Activated B cell treated with CpG ODN at 0.5 μM for 24 hours (primary cell): ENCODE measurements at regions not wholly inside any gene's neighbourhood (a gene's known extent, or its start where the extent isn't known, plus 50 kb on each side); places are given as distances from the start of the nearest gene placed in this dataset.

ENCODE experiments used
- ATAC-seq: fragments of 200-7000 bp; cut with Tn5 transposase; one replicate; pipeline ENCODE4 v1.10.0; 2021; ENCODE audit warnings: low read depth, mild to moderate bottlenecking, moderate library complexity
- CTCF ChIA-PET: fragments of 350-600 bp; sonication (Branson Sonifier 250); formaldehyde crosslinking; loops from one replicate; lab custom pipeline; 2021; ENCODE audit warnings: antibody characterized with exemption; lab: Charles Lee
- POLR2A ChIA-PET: fragments of 350-600 bp; sonication (Branson Sonifier 250); formaldehyde crosslinking; loops from one replicate; lab custom pipeline; 2021; ENCODE audit warnings: antibody characterized with exemption; lab: Charles Lee
- DNase-seq: peaks from one replicate; pipeline ENCODE4 v3.0.0; 2022
- H3K27ac Mint-ChIP-seq: one replicate; pipeline ENCODE4 v1.8.0; 2020; ENCODE audit warnings: mixed read lengths
- H3K27me3 Mint-ChIP-seq: one replicate; pipeline ENCODE4 v1.8.0; 2021; ENCODE audit warnings: mixed read lengths
- H3K36me3 Mint-ChIP-seq: one replicate; pipeline ENCODE4 v1.8.0; 2021; ENCODE audit warnings: low read depth, mixed read lengths
- H3K4me1 Mint-ChIP-seq: one replicate; pipeline ENCODE4 v1.8.0; 2021; ENCODE audit warnings: mixed read lengths
- H3K4me3 Mint-ChIP-seq: one replicate; pipeline ENCODE4 v1.8.0; 2020; ENCODE audit warnings: mild to moderate bottlenecking, mixed read lengths
- H3K9me3 Mint-ChIP-seq: one replicate; pipeline ENCODE4 v1.8.0; 2020; ENCODE audit warnings: mixed read lengths
- intact Hi-C: fragments of 100-400 bp; cut with micrococcal nuclease; formaldehyde crosslinking; loops from one replicate; pipeline ENCODE4 v1.15.1; 2024
- TF ChIP-seq, protein P1 (sequence below): fragments of 200-600 bp; IDR thresholded peaks from one replicate; pipeline ENCODE4 v1.8.0; 2022; ENCODE audit warnings: antibody characterized with exemption, mild to moderate bottlenecking

DNA sequence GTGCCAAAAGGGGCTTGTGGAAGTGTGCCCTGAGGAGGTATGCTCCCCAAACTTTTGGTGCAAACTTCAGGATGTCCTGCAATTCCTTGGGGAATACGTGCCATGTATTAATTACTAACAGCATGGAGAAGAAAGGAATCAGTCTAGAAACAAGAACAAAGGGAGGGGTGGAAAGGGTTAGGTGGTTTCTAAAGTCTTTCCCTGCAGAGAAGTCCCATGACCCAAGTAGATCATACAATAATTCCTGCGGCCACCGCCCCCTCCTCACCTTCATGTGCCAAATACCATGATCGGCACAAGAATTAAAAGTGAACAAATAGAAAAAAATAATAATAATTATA, 258.2 kb downstream of the PLPP3 start:
- Mint-ChIP-seq H3K4me3 (no peak overlapping the region), H3K36me3 (no peaks in the 10 kb centered on the region), H3K27me3 (no peaks in the 10 kb centered on the region), H3K27ac (no peak overlapping the region), H3K4me1 (no peaks in the 10 kb centered on the region), H3K9me3 (no peaks in the 10 kb centered on the region)
- no peak for DNase-seq
- CTCF ChIA-PET, result no interaction called here
- POLR2A ChIA-PET, result no interaction called here
- no peak for ATAC-seq
- TF ChIP-seq, protein P1, sequence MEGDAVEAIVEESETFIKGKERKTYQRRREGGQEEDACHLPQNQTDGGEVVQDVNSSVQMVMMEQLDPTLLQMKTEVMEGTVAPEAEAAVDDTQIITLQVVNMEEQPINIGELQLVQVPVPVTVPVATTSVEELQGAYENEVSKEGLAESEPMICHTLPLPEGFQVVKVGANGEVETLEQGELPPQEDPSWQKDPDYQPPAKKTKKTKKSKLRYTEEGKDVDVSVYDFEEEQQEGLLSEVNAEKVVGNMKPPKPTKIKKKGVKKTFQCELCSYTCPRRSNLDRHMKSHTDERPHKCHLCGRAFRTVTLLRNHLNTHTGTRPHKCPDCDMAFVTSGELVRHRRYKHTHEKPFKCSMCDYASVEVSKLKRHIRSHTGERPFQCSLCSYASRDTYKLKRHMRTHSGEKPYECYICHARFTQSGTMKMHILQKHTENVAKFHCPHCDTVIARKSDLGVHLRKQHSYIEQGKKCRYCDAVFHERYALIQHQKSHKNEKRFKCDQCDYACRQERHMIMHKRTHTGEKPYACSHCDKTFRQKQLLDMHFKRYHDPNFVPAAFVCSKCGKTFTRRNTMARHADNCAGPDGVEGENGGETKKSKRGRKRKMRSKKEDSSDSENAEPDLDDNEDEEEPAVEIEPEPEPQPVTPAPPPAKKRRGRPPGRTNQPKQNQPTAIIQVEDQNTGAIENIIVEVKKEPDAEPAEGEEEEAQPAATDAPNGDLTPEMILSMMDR, result no peak
- intact Hi-C loops, result no loop called here

DNA sequence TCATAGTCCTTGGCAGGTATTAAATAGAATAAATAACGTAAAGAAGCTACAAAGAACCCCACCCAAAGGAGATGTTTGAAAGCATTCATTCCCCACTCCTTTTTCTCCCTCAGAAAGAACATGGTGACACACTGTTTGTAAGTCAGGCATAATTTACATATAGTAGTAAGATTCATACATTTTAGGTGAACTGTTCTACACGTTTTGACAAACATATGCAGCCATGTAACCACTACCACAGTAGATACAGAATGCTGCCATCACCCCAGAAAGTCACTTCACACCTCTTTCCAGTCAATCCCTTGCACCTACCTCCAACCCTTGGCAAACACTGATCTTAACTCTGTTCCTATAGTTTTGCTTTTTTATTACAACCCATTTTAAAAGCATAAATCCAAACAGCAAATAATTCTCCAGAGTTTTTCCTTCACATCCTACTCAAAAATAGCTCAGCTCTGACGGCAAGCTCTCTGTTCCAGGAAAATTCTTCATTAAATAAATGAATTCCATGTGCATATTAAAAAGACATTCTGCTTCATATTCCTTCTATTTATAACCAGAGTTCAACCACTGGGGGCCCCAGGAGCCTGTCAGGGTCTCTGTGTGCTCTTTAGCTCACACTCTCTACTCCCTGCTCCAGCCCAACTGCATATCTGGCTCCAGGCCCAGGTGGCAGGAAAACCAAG, 258.8 kb downstream of the PLPP3 start:
- Mint-ChIP-seq H3K27ac (no peak overlapping the region), H3K4me1 (no peaks in the 10 kb centered on the region), H3K4me3 (no peak overlapping the region), H3K36me3 (no peaks in the 10 kb centered on the region), H3K27me3 (no peaks in the 10 kb centered on the region), H3K9me3 (no peaks in the 10 kb centered on the region)
- ChIA-PET POLR2A (no interaction called here), CTCF (interaction anchor here (1.5 kb wide), 1 partner anchor 264 kb away, joined by 3 read pairs; no protein-coding TSS in a partner anchor)
- DNase-seq (no peak), ATAC-seq (no peak)
- TF ChIP-seq, protein P1, result no peak
- intact Hi-C loops, result no loop called here

DNA sequence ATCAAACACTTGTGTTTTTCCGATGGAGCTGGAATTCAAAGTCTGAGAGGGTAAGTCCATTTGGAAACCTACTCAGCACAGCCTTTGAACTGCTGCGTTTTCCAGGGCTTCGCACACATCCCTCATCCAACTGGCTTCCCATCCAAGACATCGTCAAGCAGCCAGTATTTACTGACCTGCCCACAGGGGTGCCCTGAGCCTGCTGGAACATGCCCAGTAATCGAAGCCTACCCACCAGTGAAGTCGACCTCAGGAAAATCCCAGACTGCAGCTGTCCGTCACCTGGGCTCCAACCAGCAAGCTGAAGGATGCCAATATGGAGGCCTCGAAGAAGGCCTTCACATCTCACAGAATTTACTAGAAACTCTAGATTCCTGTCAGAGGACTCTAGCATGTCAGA, 261.6 kb downstream of the PLPP3 start:
- H3K36me3 Mint-ChIP-seq, result no peaks in the 10 kb centered on the region
- CTCF ChIA-PET, result no interaction called here
- H3K27ac Mint-ChIP-seq, result no peak overlapping the region
- DNase-seq, result no peak
- POLR2A ChIA-PET, result no interaction called here
- peaks cover 6% of the 10 kb centered on the region for H3K27me3 Mint-ChIP-seq
- no peak for ATAC-seq
- peaks cover 3% of the 10 kb centered on the region for H3K9me3 Mint-ChIP-seq
- intact Hi-C loops, result no loop called here
- no peaks in the 10 kb centered on the region for H3K4me1 Mint-ChIP-seq
- TF ChIP-seq, protein P1, result no peak
- no peak overlapping the region for H3K4me3 Mint-ChIP-seq

DNA sequence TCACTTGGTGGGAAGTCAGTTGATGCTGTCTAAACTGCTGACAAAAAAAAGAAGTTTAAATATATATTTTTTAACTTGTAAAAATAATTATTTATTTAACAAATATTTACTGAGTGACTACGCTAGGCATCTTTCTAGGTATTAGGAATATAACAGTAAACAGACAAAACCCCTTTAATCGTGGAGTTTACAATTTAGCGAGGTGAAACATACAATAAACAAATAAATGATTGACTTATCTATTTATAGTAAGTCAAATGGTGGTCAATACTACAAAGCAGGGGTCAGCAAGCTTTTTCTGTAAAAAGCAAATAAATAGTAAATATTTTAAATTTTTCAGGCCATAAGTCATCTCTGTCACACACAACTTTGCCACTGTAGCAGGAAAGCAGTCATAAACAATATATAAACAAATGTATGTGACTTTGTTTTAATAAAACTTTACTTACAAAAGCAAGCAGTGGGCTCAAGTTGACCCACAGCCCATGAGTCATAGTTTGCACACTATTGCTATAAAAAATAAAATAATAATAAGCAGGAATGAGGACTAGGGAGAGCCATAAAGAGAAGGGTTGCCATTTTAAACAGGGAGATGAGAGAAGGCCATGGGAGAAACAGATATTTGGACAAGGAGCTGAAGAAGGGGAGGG, 263.9 kb downstream of the PLPP3 start:
- POLR2A ChIA-PET, result no interaction called here
- H3K36me3 Mint-ChIP-seq, result no peaks in the 10 kb centered on the region
- TF ChIP-seq, protein P1, result no peak
- peaks cover 3% of the 10 kb centered on the region for H3K9me3 Mint-ChIP-seq
- no peak for DNase-seq
- CTCF ChIA-PET, result no interaction called here
- intact Hi-C loops, result no loop called here
- H3K27ac Mint-ChIP-seq, result no peak overlapping the region
- no peak for ATAC-seq
- no peak overlapping the region for H3K4me3 Mint-ChIP-seq
- H3K27me3 Mint-ChIP-seq, result peaks cover 8% of the 10 kb centered on the region
- no peaks in the 10 kb centered on the region for H3K4me1 Mint-ChIP-seq

DNA sequence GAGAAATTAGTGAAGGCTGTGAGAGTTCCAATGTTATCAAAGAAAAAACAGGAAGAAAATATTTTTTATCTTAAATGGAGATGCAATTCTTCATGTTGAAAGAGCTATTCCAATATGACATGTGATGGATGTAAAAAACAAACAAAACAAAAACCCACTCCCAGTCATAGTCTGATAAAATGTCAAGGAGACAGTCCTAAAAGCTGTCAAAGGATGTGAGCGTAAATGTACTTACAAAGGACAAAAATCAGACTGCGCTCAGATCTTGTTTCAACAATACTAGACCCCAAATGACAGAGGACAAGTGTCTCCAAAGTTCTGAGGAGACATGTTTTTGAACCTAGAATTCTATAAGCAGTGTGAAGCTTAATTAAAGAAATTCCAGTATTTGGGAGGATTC, 265.8 kb downstream of the PLPP3 start:
- peaks cover 8% of the 10 kb centered on the region for H3K27me3 Mint-ChIP-seq
- ATAC-seq (no peak), DNase-seq (no peak)
- H3K27ac Mint-ChIP-seq, result no peak overlapping the region
- TF ChIP-seq, protein P1, result no peak
- intact Hi-C loops, result no loop called here
- no peak overlapping the region for H3K4me3 Mint-ChIP-seq
- H3K9me3 Mint-ChIP-seq, result peaks cover 3% of the 10 kb centered on the region
- ChIA-PET CTCF (no interaction called here), POLR2A (no interaction called here)
- H3K4me1 Mint-ChIP-seq, result no peaks in the 10 kb centered on the region
- H3K36me3 Mint-ChIP-seq, result no peaks in the 10 kb centered on the region
